H9 (cell line): ENCODE measurements at regions not wholly inside any gene's neighbourhood (a gene's known extent, or its start where the extent isn't known, plus 50 kb on each side); places are given as distances from the start of the nearest gene placed in this dataset.

Source experiments
- DNase-seq: peaks from one replicate; pipeline ENCODE4 v3.0.0-alpha.2; 2017
- H2AFZ ChIP-seq: one replicate; pipeline ENCODE4 v1.6.1; 2013; ENCODE audit warnings: mild to moderate bottlenecking, low read length, control low read depth, moderate library complexity
- H2AK5ac ChIP-seq: 2 replicates; pipeline ENCODE4 v1.6.1; 2013; ENCODE audit warnings: low read length, control low read depth, mixed read lengths; ENCODE audit not compliant: insufficient read length
- H2BK120ac ChIP-seq: one replicate; pipeline ENCODE4 v1.6.1; 2013; ENCODE audit warnings: low read depth, mild to moderate bottlenecking, low read length, control low read depth, inconsistent platforms; ENCODE audit not compliant: poor library complexity, severe bottlenecking
- H2BK12ac ChIP-seq: 2 replicates; pipeline ENCODE4 v1.6.1; 2013; ENCODE audit warnings: low read length, control low read depth, mixed read lengths, low read depth; ENCODE audit not compliant: insufficient read length
- H2BK15ac ChIP-seq: 2 replicates; pipeline ENCODE4 v1.6.1; 2013; ENCODE audit warnings: low read depth, low read length, control low read depth
- H2BK20ac ChIP-seq: one replicate; pipeline ENCODE4 v1.6.1; 2013; ENCODE audit warnings: low read depth, mild to moderate bottlenecking, low read length, control low read depth, inconsistent platforms; ENCODE audit not compliant: poor library complexity, severe bottlenecking
- H2BK5ac ChIP-seq: 2 replicates; pipeline ENCODE4 v1.6.1; 2013; ENCODE audit warnings: low read length, control low read depth, mixed read lengths; ENCODE audit not compliant: insufficient read length
- H3K14ac ChIP-seq: 2 replicates; pipeline ENCODE4 v1.6.1; 2013; ENCODE audit warnings: low read length, control low read depth; ENCODE audit not compliant: insufficient read depth
- H3K18ac ChIP-seq: 2 replicates; pipeline ENCODE4 v1.6.1; 2013; ENCODE audit warnings: low read depth, mild to moderate bottlenecking, mixed read lengths, low read length, control low read depth; ENCODE audit not compliant: insufficient read length
- H3K23ac ChIP-seq: 2 replicates; pipeline ENCODE4 v1.6.1; 2013; ENCODE audit warnings: low read length, control low read depth, mixed read lengths, low read depth; ENCODE audit not compliant: insufficient read length
- H3K23me2 ChIP-seq: 2 replicates; pipeline ENCODE4 v1.6.1; 2013; ENCODE audit warnings: low read depth, mild to moderate bottlenecking, mixed read lengths, low read length, control low read depth; ENCODE audit not compliant: insufficient read length, poor library complexity, severe bottlenecking
- H3K27ac ChIP-seq: 2 replicates; pipeline ENCODE4 v1.5.1; 2013; ENCODE audit warnings: low read length, control low read depth, mixed read lengths, low read depth; ENCODE audit not compliant: insufficient read length
- H3K27me3 ChIP-seq: 2 replicates; pipeline ENCODE4 v1.6.1; 2013; ENCODE audit warnings: low read length, control low read depth, inconsistent platforms; ENCODE audit not compliant: insufficient read depth
- H3K4ac ChIP-seq: 2 replicates; pipeline ENCODE4 v1.6.1; 2013; ENCODE audit warnings: low read depth, mild to moderate bottlenecking, control low read depth, inconsistent platforms, low read length, moderate library complexity
- H3K4me1 ChIP-seq: 2 replicates; pipeline ENCODE4 v1.6.1; 2013; ENCODE audit warnings: low read length, control low read depth, inconsistent platforms; ENCODE audit not compliant: insufficient read depth
- H3K4me2 ChIP-seq: 2 replicates; pipeline ENCODE4 v1.6.1; 2013; ENCODE audit warnings: low read length, control low read depth, mixed read lengths; ENCODE audit not compliant: insufficient read length, insufficient read depth
- H3K56ac ChIP-seq: 2 replicates; pipeline ENCODE4 v1.6.1; 2013; ENCODE audit warnings: low read depth, mild to moderate bottlenecking, mixed read lengths, low read length, control low read depth; ENCODE audit not compliant: insufficient read length
- H3K79me1 ChIP-seq: 2 replicates; pipeline ENCODE4 v1.6.1; 2013; ENCODE audit warnings: low read depth, mild to moderate bottlenecking, moderate library complexity, low read length, control low read depth, inconsistent platforms; ENCODE audit not compliant: insufficient read depth, poor library complexity, severe bottlenecking
- H3K79me2 ChIP-seq: 2 replicates; pipeline ENCODE4 v1.6.1; 2013; ENCODE audit warnings: low read length, control low read depth, inconsistent platforms; ENCODE audit not compliant: insufficient read depth
- H3K9ac ChIP-seq: 2 replicates; pipeline ENCODE4 v1.6.1; 2013; ENCODE audit warnings: low read length, control low read depth, mixed read lengths; ENCODE audit not compliant: insufficient read length; ENCODE audit errors: extremely low read depth
- H3K9me3 ChIP-seq: one replicate; pipeline ENCODE4 v1.6.1; 2013; ENCODE audit warnings: low read depth, low read length, inconsistent platforms; ENCODE audit not compliant: control insufficient read depth
- H3T11ph ChIP-seq: one replicate; pipeline ENCODE4 v1.6.1; 2013; ENCODE audit warnings: mild to moderate bottlenecking, low read length, control low read depth, inconsistent platforms
- H4K20me1 ChIP-seq: one replicate; pipeline ENCODE4 v1.6.1; 2013; ENCODE audit not compliant: control insufficient read depth, insufficient read length, insufficient read depth
- H4K5ac ChIP-seq: 2 replicates; pipeline ENCODE4 v1.6.1; 2013; ENCODE audit warnings: low read depth, mild to moderate bottlenecking, mixed read lengths, low read length, control low read depth; ENCODE audit not compliant: insufficient read length
- H4K8ac ChIP-seq: replicated peaks from 2 replicates; pipeline ENCODE4 v1.6.1; 2013; ENCODE audit warnings: low read length, control low read depth, mixed read lengths, low read depth; ENCODE audit not compliant: insufficient read length
- H4K91ac ChIP-seq: 2 replicates; pipeline ENCODE4 v1.6.1; 2013; ENCODE audit warnings: low read depth, mild to moderate bottlenecking, moderate library complexity, mixed read lengths, low read length, control low read depth; ENCODE audit not compliant: insufficient read length
- H3K27ac Mint-ChIP-seq, 3 experiments: 2 replicates in 2 of 3; 3 replicates in 1 of 3; pipeline ENCODE4 v1.8.0; 2020 to 2021; ENCODE audit warnings: mixed read lengths in 3 of 3, mild to moderate bottlenecking in 1 of 3, moderate library complexity in 1 of 3
- H3K27me3 Mint-ChIP-seq: 2 replicates; pipeline ENCODE4 v1.8.0; 2021; ENCODE audit warnings: low read depth, mild to moderate bottlenecking, moderate library complexity, mixed read lengths
- H3K36me3 Mint-ChIP-seq, 3 experiments: 2 replicates in 2 of 3; 3 replicates in 1 of 3; pipeline ENCODE4 v1.8.0; 2020 to 2021; ENCODE audit warnings: low read depth in 3 of 3, mixed read lengths in 3 of 3; ENCODE audit not compliant: insufficient read depth in 1 of 3
- H3K4me1 Mint-ChIP-seq, 2 experiments: 2 replicates each; pipeline ENCODE4 v1.8.0; 2020; ENCODE audit warnings: mixed read lengths in 2 of 2
- H3K4me3 Mint-ChIP-seq, 2 experiments: 2 replicates in 1 of 2; 3 replicates in 1 of 2; pipeline ENCODE4 v1.8.0; 2020 to 2021; ENCODE audit warnings: mild to moderate bottlenecking in 2 of 2, mixed read lengths in 2 of 2, moderate library complexity in 1 of 2
- H3K9me3 Mint-ChIP-seq, 2 experiments: 2 replicates in 1 of 2; 3 replicates in 1 of 2; pipeline ENCODE4 v1.8.0; 2020; ENCODE audit warnings: mild to moderate bottlenecking in 2 of 2, mixed read lengths in 2 of 2, moderate library complexity in 1 of 2
- WGBS: extraction: QIAGEN DNeasy Blood & Tissue Kit; methylation state at CpG from one replicate; pipeline ENCODE4 v1.1.7; 2013; ENCODE audit warnings: missing lambda C conversion rate, low lambda C conversion rate, mixed read lengths; ENCODE audit not compliant: insufficient read length; ENCODE audit errors: extremely low coverage; 5-methylcytosine and 5-hydroxymethylcytosine counted together
- TF ChIP-seq, protein P1 (sequence below): fragments of 200-600 bp; sonication (generic); conservative IDR thresholded peaks from 3 replicates; pipeline ENCODE4 v1.8.0; 2021; ENCODE audit warnings: antibody characterized with exemption, mild to moderate bottlenecking

GRCh38 chr18:50453732-50454131 is 78.9 kb downstream of the SKA1 start:
- Histone ChIP-seq H4K8ac (no peak overlapping the region), H2BK12ac (no peak overlapping the region), H3K23ac (no peak overlapping the region), H3K56ac (no peak overlapping the region), H3K9me3 (no peaks in the 10 kb centered on the region), H2BK5ac (no peak overlapping the region), H3K27ac (no peak overlapping the region), H4K20me1 (no peaks in the 10 kb centered on the region), H3K4me1 (peaks cover 4% of the 10 kb centered on the region; the same call in 1 of the 2 replicates), H3K14ac (no peak overlapping the region), H3K79me1 (no peaks in the 10 kb centered on the region), H3K4ac (no peak overlapping the region), H3K23me2 (no peaks in the 10 kb centered on the region), H4K5ac (no peak overlapping the region), H2BK120ac (no peak overlapping the region), H3T11ph (no peak overlapping the region), H3K9ac (no peak overlapping the region), H2BK15ac (no peak overlapping the region), H2AFZ (no peak overlapping the region), H2BK20ac (no peak overlapping the region), H2AK5ac (no peak overlapping the region), H3K79me2 (no peaks in the 10 kb centered on the region), H4K91ac (no peak overlapping the region), H3K18ac (no peak overlapping the region), H3K27me3 (no peaks in the 10 kb centered on the region), H3K4me2 (no peak overlapping the region)
- no peak for DNase-seq
- no CpG with 5 or more reads among the region's 4 CpGs for WGBS
- Mint-ChIP-seq H3K9me3 (no peaks in the 10 kb centered on the region; a peak in 1 of 5 replicates), H3K27ac (no peak overlapping the region), H3K36me3 (no peaks in the 10 kb centered on the region), H3K4me3 (no peak overlapping the region), H3K4me1 (peaks cover 37 to 45% of the 10 kb centered on the region in 2 experiments), H3K27me3 (peaks cover 4% of the 10 kb centered on the region)
- TF ChIP-seq, protein P1, sequence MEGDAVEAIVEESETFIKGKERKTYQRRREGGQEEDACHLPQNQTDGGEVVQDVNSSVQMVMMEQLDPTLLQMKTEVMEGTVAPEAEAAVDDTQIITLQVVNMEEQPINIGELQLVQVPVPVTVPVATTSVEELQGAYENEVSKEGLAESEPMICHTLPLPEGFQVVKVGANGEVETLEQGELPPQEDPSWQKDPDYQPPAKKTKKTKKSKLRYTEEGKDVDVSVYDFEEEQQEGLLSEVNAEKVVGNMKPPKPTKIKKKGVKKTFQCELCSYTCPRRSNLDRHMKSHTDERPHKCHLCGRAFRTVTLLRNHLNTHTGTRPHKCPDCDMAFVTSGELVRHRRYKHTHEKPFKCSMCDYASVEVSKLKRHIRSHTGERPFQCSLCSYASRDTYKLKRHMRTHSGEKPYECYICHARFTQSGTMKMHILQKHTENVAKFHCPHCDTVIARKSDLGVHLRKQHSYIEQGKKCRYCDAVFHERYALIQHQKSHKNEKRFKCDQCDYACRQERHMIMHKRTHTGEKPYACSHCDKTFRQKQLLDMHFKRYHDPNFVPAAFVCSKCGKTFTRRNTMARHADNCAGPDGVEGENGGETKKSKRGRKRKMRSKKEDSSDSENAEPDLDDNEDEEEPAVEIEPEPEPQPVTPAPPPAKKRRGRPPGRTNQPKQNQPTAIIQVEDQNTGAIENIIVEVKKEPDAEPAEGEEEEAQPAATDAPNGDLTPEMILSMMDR, result no peak
